Stimulated activated naive CD8-positive, alpha-beta T cell treated with anti-CD3 and anti-CD28 coated beads, Interleukin-15, amount 100 ng/mL, for 72 hours (primary cell): ENCODE measurements at regions not wholly inside any gene's neighbourhood (a gene's known extent, or its start where the extent isn't known, plus 50 kb on each side); places are given as distances from the start of the nearest gene placed in this dataset.
A peak's percentile ranks its signal among the peaks of the same experiment; 100 is the strongest.
"Not testable (repeated sequence)": the region's sequence is repeated elsewhere in the genome, so short reads cannot be mapped to it uniquely, and the experiment has no call there.

Experiments used
- ATAC-seq: fragments of 150-1000 bp; cut with Tn5 transposase; 2 replicates; pipeline ENCODE4 v1.10.0; 2021; ENCODE audit warnings: mild to moderate bottlenecking, moderate library complexity
- DNase-seq, 2 donors: peaks; one replicate each; pipeline ENCODE4 v3.0.0; 2021 to 2022
- H3K27ac Mint-ChIP-seq, 2 donors: one replicate each; pipeline ENCODE4 v1.8.0; 2022; ENCODE audit warnings: mild to moderate bottlenecking in 2 of 2, mixed read lengths in 2 of 2, moderate library complexity in 2 of 2
- H3K27me3 Mint-ChIP-seq: one replicate; pipeline ENCODE4 v1.8.0; 2022; ENCODE audit warnings: mixed read lengths
- H3K4me1 Mint-ChIP-seq: one replicate; pipeline ENCODE4 v1.8.0; 2022; ENCODE audit warnings: mild to moderate bottlenecking, mixed read lengths
- H3K4me3 Mint-ChIP-seq, 2 donors: one replicate each; pipeline ENCODE4 v1.8.0; 2022; ENCODE audit warnings: mild to moderate bottlenecking in 2 of 2, mixed read lengths in 2 of 2, moderate library complexity in 1 of 2
- H3K9me3 Mint-ChIP-seq, 2 donors: one replicate each; pipeline ENCODE4 v1.8.0; 2022; ENCODE audit warnings: mixed read lengths in 2 of 2

GRCh38 chr5:78726571-78726970 is 78.0 kb upstream of the LHFPL2 start:
- Mint-ChIP-seq H3K27me3 (no peaks in the 10 kb centered on the region), H3K4me3 (no peak overlapping the region), H3K4me1 (no peaks in the 10 kb centered on the region), H3K27ac (no peak overlapping the region), H3K9me3 (peaks cover 0 to 4% of the 10 kb centered on the region in 2 donors)
- DNase-seq = no peak
- no peak for ATAC-seq

DNA sequence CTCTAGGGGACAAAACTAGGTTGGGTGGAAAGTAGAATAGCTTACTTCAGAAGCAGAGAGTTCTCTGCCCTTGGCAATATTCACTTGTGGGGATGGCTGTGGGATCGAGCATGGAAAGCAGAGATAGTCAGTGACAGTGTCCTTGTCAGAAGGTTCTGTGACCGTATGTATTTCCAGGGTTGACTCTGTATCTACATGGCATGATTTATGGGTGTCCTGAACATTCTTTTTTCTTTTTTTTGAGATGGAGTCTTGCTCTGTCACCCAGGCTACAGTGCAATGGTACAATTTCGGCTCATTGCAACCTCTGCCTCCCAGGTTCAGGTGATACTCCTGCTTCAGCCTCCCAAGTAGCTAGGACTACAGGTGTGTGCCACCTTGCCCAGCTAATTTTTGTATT is 77.4 kb upstream of the LHFPL2 start:
- Mint-ChIP-seq H3K9me3 (peaks cover 0 to 4% of the 10 kb centered on the region in 2 donors), H3K27ac (no peak overlapping the region), H3K4me1 (no peaks in the 10 kb centered on the region), H3K4me3 (no peak overlapping the region), H3K27me3 (peaks cover under 1% of the 10 kb centered on the region)
- DNase-seq (no peak), ATAC-seq (no peak)

DNA sequence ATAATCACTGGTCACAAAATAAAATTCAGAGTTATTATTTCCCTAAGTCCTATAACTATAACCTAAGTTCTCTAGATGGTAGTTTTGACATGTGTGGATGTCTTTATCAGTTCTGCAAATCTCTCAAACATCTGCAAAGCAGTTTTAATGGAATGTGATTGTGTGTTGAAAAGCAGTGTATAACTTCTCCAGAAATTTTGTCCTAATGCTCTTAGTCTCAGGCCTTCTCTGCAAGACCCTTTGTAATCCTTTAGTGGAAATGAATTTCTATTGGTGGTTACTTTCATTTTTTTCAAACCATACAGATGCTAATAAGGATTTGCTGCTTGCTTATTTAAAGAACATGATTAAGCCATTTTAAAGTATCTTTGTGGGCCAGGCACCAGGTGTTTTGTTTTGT is 75.5 kb upstream of the LHFPL2 start:
- DNase-seq (no peak), ATAC-seq (no peak)
- Mint-ChIP-seq H3K27ac (no peak overlapping the region), H3K9me3 (no peaks in the 10 kb centered on the region), H3K27me3 (peaks cover 7% of the 10 kb centered on the region), H3K4me1 (no peaks in the 10 kb centered on the region), H3K4me3 (no peak overlapping the region)

DNA sequence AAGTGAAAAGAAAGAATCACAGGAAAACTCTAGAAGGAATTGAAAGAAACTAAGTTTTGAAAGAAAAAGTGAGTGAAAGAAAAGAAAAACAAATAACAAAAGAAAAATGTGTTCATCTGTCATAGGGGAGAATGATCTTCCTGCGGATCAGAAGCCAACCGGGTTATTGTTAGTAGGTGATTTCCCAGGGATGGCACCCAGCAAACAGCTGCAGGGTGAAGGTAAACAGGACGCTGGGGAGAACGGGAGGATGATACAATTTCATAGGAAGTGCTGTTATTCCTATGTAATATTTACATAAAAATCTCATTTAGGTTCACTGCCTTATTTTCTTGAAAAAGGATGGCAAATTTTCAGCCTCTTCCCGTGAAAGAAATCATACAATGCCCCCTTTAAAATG is 72.4 kb upstream of the LHFPL2 start:
- Mint-ChIP-seq H3K4me1 (no peaks in the 10 kb centered on the region), H3K4me3 (no peak overlapping the region)

DNA sequence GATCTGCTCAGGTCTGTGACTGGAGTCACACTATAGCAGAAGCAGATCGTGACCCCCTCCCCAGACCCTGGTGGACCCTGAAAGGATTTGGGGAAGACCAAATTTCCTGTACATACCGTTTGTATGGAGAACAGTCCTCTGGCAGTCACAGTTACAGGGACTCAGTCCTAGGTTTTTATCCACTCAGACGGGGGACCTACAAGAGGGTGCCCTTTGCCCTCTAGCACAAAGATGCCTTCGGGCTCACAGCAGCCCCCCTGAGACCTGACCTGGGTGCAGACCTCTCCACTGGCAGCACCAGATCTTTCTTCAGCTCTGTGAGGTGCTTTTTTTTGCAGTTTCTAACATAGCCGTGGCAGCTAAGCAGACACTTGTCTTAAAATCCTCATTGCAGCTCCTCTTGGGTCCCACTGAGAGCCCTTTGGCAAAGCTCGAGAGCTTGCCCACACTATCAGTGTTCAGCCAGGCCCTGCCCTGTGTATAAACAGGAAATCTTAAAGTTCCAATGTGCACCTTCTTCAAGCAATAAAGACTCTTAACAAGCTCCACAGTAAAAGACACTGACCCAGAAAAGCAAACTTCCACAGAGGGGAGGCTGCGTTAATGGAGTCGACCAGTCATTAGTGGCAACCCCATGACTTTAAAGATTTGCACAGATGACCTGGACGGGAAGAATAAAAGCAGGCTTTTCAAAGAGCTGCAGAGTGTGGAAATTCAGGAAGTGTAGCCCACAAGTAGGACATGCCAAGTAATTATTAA is 71.8 kb upstream of the LHFPL2 start:
- Mint-ChIP-seq H3K27ac (no peak overlapping the region), H3K27me3 (peaks cover 21% of the 10 kb centered on the region), H3K4me1 (no peaks in the 10 kb centered on the region), H3K9me3 (no peaks in the 10 kb centered on the region), H3K4me3 (no peak overlapping the region)
- no peak for ATAC-seq
- no peak for DNase-seq

More for the DNA sequence above, 72.4 kb upstream of the LHFPL2 start:
- ATAC-seq = no peak
- DNase-seq = no peak
- Mint-ChIP-seq H3K27me3 (peaks cover 21% of the 10 kb centered on the region), H3K27ac (no peak overlapping the region), H3K9me3 (no peaks in the 10 kb centered on the region)

GRCh38 chr5:78719504-78720219 is 71.1 kb upstream of the LHFPL2 start:
- no peaks in the 10 kb centered on the region for H3K9me3 Mint-ChIP-seq
- H3K27me3 Mint-ChIP-seq = peaks cover 21% of the 10 kb centered on the region
- DNase-seq (no peak), ATAC-seq (no peak)
- no peak overlapping the region for H3K4me3 Mint-ChIP-seq
- H3K27ac Mint-ChIP-seq = no peak overlapping the region
- no peaks in the 10 kb centered on the region for H3K4me1 Mint-ChIP-seq

DNA sequence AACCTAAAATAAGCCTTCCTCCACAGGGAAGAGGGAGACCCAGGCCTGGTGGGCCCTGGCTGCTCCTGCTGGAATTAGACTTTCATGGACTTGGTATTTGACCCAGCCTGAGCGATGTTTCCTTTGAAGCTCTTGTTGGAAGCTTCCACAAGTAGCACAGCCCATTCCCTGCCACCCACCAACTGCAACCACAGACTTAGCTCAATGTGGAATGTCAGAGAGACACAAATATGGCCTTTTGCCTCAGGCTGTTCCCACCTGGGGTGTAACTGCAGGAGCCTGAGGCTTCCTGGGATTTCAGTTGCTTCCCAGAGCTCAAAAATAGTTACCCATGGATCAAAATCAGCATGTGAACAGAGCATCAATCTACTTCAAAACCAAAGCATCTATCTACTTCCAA is 70.3 kb upstream of the LHFPL2 start:
- no peaks in the 10 kb centered on the region for H3K9me3 Mint-ChIP-seq
- H3K4me3 Mint-ChIP-seq = no peak overlapping the region
- no peaks in the 10 kb centered on the region for H3K4me1 Mint-ChIP-seq

GRCh38 chr5:78717674-78718584 is 69.4 kb upstream of the LHFPL2 start:
- Mint-ChIP-seq H3K27ac (peak overlapping the region in 1 of 2 donors; percentile 66), H3K4me1 (no peaks in the 10 kb centered on the region), H3K27me3 (peaks cover 21% of the 10 kb centered on the region), H3K9me3 (no peaks in the 10 kb centered on the region), H3K4me3 (no peak overlapping the region)
- ATAC-seq (no peak), DNase-seq (no peak)

More for the DNA sequence above, 70.3 kb upstream of the LHFPL2 start:
- Mint-ChIP-seq H3K27me3 (peaks cover 21% of the 10 kb centered on the region), H3K27ac (peak overlapping the region in 1 of 2 donors; percentile 82)
- ATAC-seq = no peak
- DNase-seq = no peak

GRCh38 chr5:78716206-78716605 is 67.6 kb upstream of the LHFPL2 start:
- Mint-ChIP-seq H3K9me3 (no peaks in the 10 kb centered on the region), H3K27me3 (peaks cover 21% of the 10 kb centered on the region), H3K27ac (no peak overlapping the region), H3K4me1 (no peaks in the 10 kb centered on the region), H3K4me3 (no peak overlapping the region)
- ATAC-seq (no peak), DNase-seq (no peak)

GRCh38 chr5:78715351-78715750 is 66.8 kb upstream of the LHFPL2 start:
- not testable (repeated sequence) for H3K4me1 Mint-ChIP-seq, H3K4me3 Mint-ChIP-seq, H3K9me3 Mint-ChIP-seq, H3K27ac Mint-ChIP-seq, DNase-seq, ATAC-seq
- H3K27me3 Mint-ChIP-seq = peaks cover 14% of the 10 kb centered on the region

- not testable (repeated sequence) for H3K27me3 Mint-ChIP-seq
These were observed 63.1 kb upstream of the LHFPL2 start for GRCh38 chr5:78711670-78712069.

GRCh38 chr5:78709729-78710430 is 61.3 kb upstream of the LHFPL2 start:
- not testable (repeated sequence) for H3K4me3 Mint-ChIP-seq, ATAC-seq, DNase-seq, H3K27me3 Mint-ChIP-seq, H3K4me1 Mint-ChIP-seq, H3K9me3 Mint-ChIP-seq, H3K27ac Mint-ChIP-seq

More at GRCh38 chr5:78711670-78712069, 63.1 kb upstream of the LHFPL2 start:
- H3K9me3 Mint-ChIP-seq, ATAC-seq, DNase-seq, H3K27ac Mint-ChIP-seq, H3K4me1 Mint-ChIP-seq, H3K4me3 Mint-ChIP-seq: not testable (repeated sequence)

- DNase-seq = no peak
- peaks cover 6% of the 10 kb centered on the region for H3K27me3 Mint-ChIP-seq
- no peaks in the 10 kb centered on the region for H3K4me1 Mint-ChIP-seq
These were observed 58.3 kb upstream of the LHFPL2 start for GRCh38 chr5:78706825-78707224.

DNA sequence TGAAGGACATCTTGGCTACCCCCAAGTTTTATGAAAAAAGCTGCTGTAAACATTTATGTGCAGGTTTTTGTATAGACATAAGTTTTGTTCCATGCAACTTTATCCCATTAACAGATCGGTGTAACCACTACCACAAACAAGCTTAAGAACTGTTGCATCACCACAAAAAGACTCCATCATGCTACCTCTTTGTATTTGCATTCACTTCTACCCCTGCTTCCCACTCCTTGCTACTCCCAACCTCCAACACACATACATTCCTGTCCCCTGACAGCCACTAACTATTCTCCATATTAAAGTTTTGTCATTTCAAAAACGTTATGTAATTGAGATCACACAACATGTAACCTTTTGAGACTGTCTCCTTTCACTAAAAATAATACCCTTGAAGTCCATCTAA is 57.8 kb upstream of the LHFPL2 start:
- Mint-ChIP-seq H3K27ac (no peak overlapping the region), H3K4me1 (no peaks in the 10 kb centered on the region), H3K4me3 (no peak overlapping the region), H3K9me3 (no peaks in the 10 kb centered on the region), H3K27me3 (peaks cover 6% of the 10 kb centered on the region)
- no peak for ATAC-seq
- no peak for DNase-seq

More at GRCh38 chr5:78706825-78707224, 58.3 kb upstream of the LHFPL2 start:
- no peaks in the 10 kb centered on the region for H3K9me3 Mint-ChIP-seq
- no peak overlapping the region for H3K4me3 Mint-ChIP-seq
- ATAC-seq = no peak
- H3K27ac Mint-ChIP-seq = no peak overlapping the region

DNA sequence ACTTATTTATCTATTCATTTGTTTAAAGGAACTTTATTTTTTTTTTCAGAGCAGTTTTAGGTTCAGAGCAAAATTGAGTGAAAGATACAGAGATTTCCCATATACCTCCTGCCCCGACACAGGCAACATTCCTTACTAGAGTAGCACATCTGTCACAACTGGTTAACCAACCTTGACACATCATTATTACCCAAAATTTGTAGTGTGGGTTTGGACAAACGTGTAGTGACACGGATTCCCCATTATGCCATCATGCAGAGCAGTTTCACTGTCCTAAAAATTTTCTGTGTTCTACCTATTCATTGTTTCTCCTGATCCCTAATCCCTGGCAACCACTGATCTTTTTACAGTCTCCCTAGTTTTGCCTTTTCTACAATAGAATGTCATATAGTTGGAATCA is 57.3 kb upstream of the LHFPL2 start:
- DNase-seq = no peak
- no peaks in the 10 kb centered on the region for H3K4me1 Mint-ChIP-seq
- no peaks in the 10 kb centered on the region for H3K9me3 Mint-ChIP-seq
- no peak overlapping the region for H3K4me3 Mint-ChIP-seq
- H3K27me3 Mint-ChIP-seq = peaks cover 6% of the 10 kb centered on the region
- H3K27ac Mint-ChIP-seq = no peak overlapping the region
- ATAC-seq = no peak
